Naive thymus-derived CD4-positive, alpha-beta T cell (primary cell): ENCODE measurements at regions not wholly inside any gene's neighbourhood (a gene's known extent, or its start where the extent isn't known, plus 50 kb on each side); places are given as distances from the start of the nearest gene placed in this dataset.

ENCODE experiments used
- ATAC-seq: fragments of 150-1000 bp; cut with Tn5 transposase; 2 replicates; pipeline ENCODE4 v1.10.0; 2021; ENCODE audit warnings: mild to moderate bottlenecking, moderate library complexity
- CTCF ChIA-PET: fragments of 350-600 bp; sonication (Branson Sonifier 250); formaldehyde crosslinking; loops from one replicate; lab custom pipeline; 2021; ENCODE audit warnings: antibody characterized with exemption; lab: Charles Lee
- POLR2A ChIA-PET: fragments of 350-600 bp; sonication (Branson Sonifier 250); formaldehyde crosslinking; loops from one replicate; lab custom pipeline; 2021; ENCODE audit warnings: antibody characterized with exemption, inconsistent platforms; lab: Charles Lee
- DNase-seq, 9 donors: peaks; one replicate each; pipeline versions ENCODE4 v3.0.0 to v3.0.0-alpha.2; 2020 to 2022; ENCODE audit warnings: mixed read lengths in 1 of 9
- H3K27ac ChIP-seq: one replicate; pipeline ENCODE4 v1.7.0; 2013; ENCODE audit warnings: mild to moderate bottlenecking, low read depth, low read length, moderate library complexity
- H3K27me3 ChIP-seq, 2 donors: one replicate each; pipeline ENCODE4 v1.7.0; 2013; ENCODE audit warnings: low read length in 2 of 2, mild to moderate bottlenecking in 2 of 2, moderate library complexity in 2 of 2; ENCODE audit not compliant: control insufficient read depth in 2 of 2, insufficient read depth in 2 of 2
- H3K36me3 ChIP-seq, 3 experiments: 1 replicate in 2 of 3; 2 replicates in 1 of 3; pipeline ENCODE4 v1.7.0; 2013; ENCODE audit warnings: low read length in 3 of 3, mild to moderate bottlenecking in 3 of 3, moderate library complexity in 1 of 3; ENCODE audit not compliant: insufficient read depth in 3 of 3, control insufficient read depth in 2 of 3
- H3K4me1 ChIP-seq, 2 donors: one replicate each; pipeline ENCODE4 v1.7.0; 2013; ENCODE audit warnings: low read length in 2 of 2, mild to moderate bottlenecking in 2 of 2, moderate library complexity in 1 of 2; ENCODE audit not compliant: control insufficient read depth in 2 of 2, insufficient read depth in 2 of 2
- H3K4me3 ChIP-seq: 2 replicates; pipeline ENCODE4 v1.7.0; 2013; ENCODE audit warnings: mild to moderate bottlenecking, low read length
- H3K9me3 ChIP-seq, 3 experiments: 1 replicate in 2 of 3; 2 replicates in 1 of 3; pipeline ENCODE4 v1.7.0; 2013; ENCODE audit warnings: low read length in 3 of 3; ENCODE audit not compliant: control insufficient read depth in 2 of 3
- H3K27ac Mint-ChIP-seq, 9 donors: one replicate each; pipeline ENCODE4 v1.8.0; 2020 to 2022; ENCODE audit warnings: mixed read lengths in 9 of 9, mild to moderate bottlenecking in 8 of 9, moderate library complexity in 5 of 9, inconsistent platforms in 2 of 9
- H3K27me3 Mint-ChIP-seq, 5 donors: one replicate each; pipeline ENCODE4 v1.8.0; 2021 to 2022; ENCODE audit warnings: mixed read lengths in 5 of 5, mild to moderate bottlenecking in 1 of 5
- H3K36me3 Mint-ChIP-seq, 5 donors: one replicate each; pipeline ENCODE4 v1.8.0; 2020 to 2022; ENCODE audit warnings: mixed read lengths in 5 of 5, mild to moderate bottlenecking in 3 of 5, inconsistent platforms in 1 of 5
- H3K4me1 Mint-ChIP-seq, 7 donors: one replicate each; pipeline ENCODE4 v1.8.0; 2020 to 2022; ENCODE audit warnings: mixed read lengths in 7 of 7, mild to moderate bottlenecking in 3 of 7, inconsistent platforms in 1 of 7
- H3K4me3 Mint-ChIP-seq, 10 donors: one replicate each; pipeline ENCODE4 v1.8.0; 2020 to 2022; ENCODE audit warnings: mild to moderate bottlenecking in 10 of 10, mixed read lengths in 10 of 10, moderate library complexity in 6 of 10, inconsistent platforms in 2 of 10
- H3K9me3 Mint-ChIP-seq, 11 donors: one replicate each; pipeline ENCODE4 v1.8.0; 2020 to 2022; ENCODE audit warnings: mixed read lengths in 11 of 11, mild to moderate bottlenecking in 4 of 11, inconsistent platforms in 1 of 11, moderate library complexity in 1 of 11
- intact Hi-C, 2 donors: fragments of 100-400 bp; cut with micrococcal nuclease; formaldehyde crosslinking; loops; one replicate each; pipeline ENCODE4 v1.15.1; 2023

GRCh38 chr14:65164825-65165135, 62.5 kb upstream of the MAX start:
- CTCF ChIA-PET = interaction anchor here (0.6 to 3.5 kb wide), 17 partner anchors 20 to 1239 kb away, joined by 3 to 24 read pairs (median 4); no protein-coding TSS in a partner anchor
- POLR2A ChIA-PET = interaction anchor here (1.5 kb wide), 1 partner anchor 248 kb away, joined by 12 read pairs; the partner anchor contains the start of gene FUT8
- no peak for ATAC-seq
- DNase-seq = no peak
- Mint-ChIP-seq H3K4me1 (peaks cover 0 to 44% (median 0%) of the 10 kb centered on the region in 7 donors), H3K27ac (no peak overlapping the region), H3K36me3 (peaks cover 0 to 2% (median 0%) of the 10 kb centered on the region in 5 donors), H3K27me3 (peaks cover 0 to 3% (median 0%) of the 10 kb centered on the region in 5 donors), H3K9me3 (no peaks in the 10 kb centered on the region), H3K4me3 (no peak overlapping the region)
- Histone ChIP-seq H3K36me3 (no peaks in the 10 kb centered on the region), H3K9me3 (no peaks in the 10 kb centered on the region), H3K27ac (no peak overlapping the region), H3K4me3 (no peak overlapping the region), H3K4me1 (no peaks in the 10 kb centered on the region), H3K27me3 (no peaks in the 10 kb centered on the region)
- intact Hi-C loops = loop anchor here (1.0 to 10.0 kb wide), 14 partner anchors 58 to 1953 kb away; partner anchors contain the start of genes FNTB (in 2 of the 2) and FUT8 (in 2 of the 2)

GRCh38 chr14:65167072-65167645, 64.8 kb upstream of the MAX start:
- ATAC-seq (peak; percentile 45), DNase-seq (peak in 2 of 9 donors; percentile 3 to 7)
- Histone ChIP-seq H3K27me3 (peaks cover 0 to 5% of the 10 kb centered on the region in 2 donors), H3K36me3 (no peaks in the 10 kb centered on the region), H3K9me3 (no peaks in the 10 kb centered on the region), H3K4me3 (no peak overlapping the region), H3K4me1 (peaks cover 0 to 4% of the 10 kb centered on the region in 2 donors), H3K27ac (no peak overlapping the region)
- POLR2A ChIA-PET = interaction anchor here (1.5 kb wide), 1 partner anchor 245 kb away, joined by 5 read pairs; the partner anchor contains the start of gene FUT8
- Mint-ChIP-seq H3K4me1 (peaks cover 4 to 57% (median 10%) of the 10 kb centered on the region in 7 donors), H3K36me3 (peaks cover 0 to 4% (median 0%) of the 10 kb centered on the region in 5 donors), H3K9me3 (no peaks in the 10 kb centered on the region), H3K27ac (no peak overlapping the region), H3K4me3 (no peak overlapping the region), H3K27me3 (peaks cover under 1 to 18% (median 12%) of the 10 kb centered on the region in 5 donors)
- CTCF ChIA-PET = interaction anchor here (1.1 kb wide), 1 partner anchor 903 kb away, joined by 3 read pairs; no protein-coding TSS in a partner anchor
- intact Hi-C loops = loop anchor here in 1 of 2 donors (10.0 kb wide), 2 partner anchors 118 to 438 kb away; no protein-coding TSS in a partner anchor

GRCh38 chr14:65168840-65169239, 66.5 kb upstream of the MAX start:
- H3K4me1 ChIP-seq = peaks cover 0 to 4% of the 10 kb centered on the region in 2 donors
- H3K36me3 ChIP-seq = no peaks in the 10 kb centered on the region
- no peaks in the 10 kb centered on the region for H3K9me3 Mint-ChIP-seq
- CTCF ChIA-PET = interaction anchor here (0.9 to 1.2 kb wide), 2 partner anchors 246 to 901 kb away, joined by 4 to 5 read pairs; no protein-coding TSS in a partner anchor
- H3K4me3 ChIP-seq = no peak overlapping the region
- no peaks in the 10 kb centered on the region for H3K9me3 ChIP-seq
- H3K4me1 Mint-ChIP-seq = peaks cover 4 to 57% (median 10%) of the 10 kb centered on the region in 7 donors
- H3K4me3 Mint-ChIP-seq = no peak overlapping the region
- peaks cover 3 to 18% (median 12%) of the 10 kb centered on the region in 5 donors for H3K27me3 Mint-ChIP-seq
- peak overlapping the region in 1 of 9 donors; percentile 13 for H3K27ac Mint-ChIP-seq
- no peak overlapping the region for H3K27ac ChIP-seq
- no peak for ATAC-seq
- peaks cover 0 to 4% (median 0%) of the 10 kb centered on the region in 5 donors for H3K36me3 Mint-ChIP-seq
- H3K27me3 ChIP-seq = peaks cover 0 to 5% of the 10 kb centered on the region in 2 donors
- DNase-seq = no peak
- POLR2A ChIA-PET = interaction anchor here (0.6 to 1.5 kb wide), 2 partner anchors 243 to 246 kb away, joined by 3 to 5 read pairs; partner anchors contain the start of gene FUT8
- intact Hi-C loops = loop anchor here in 1 of 2 donors (10.0 kb wide), 2 partner anchors 116 to 436 kb away; no protein-coding TSS in a partner anchor

GRCh38 chr14:65169351-65169750, 67.0 kb upstream of the MAX start:
- Mint-ChIP-seq H3K9me3 (no peaks in the 10 kb centered on the region), H3K27me3 (peaks cover 3 to 18% (median 12%) of the 10 kb centered on the region in 5 donors), H3K36me3 (peaks cover 0 to 4% (median 0%) of the 10 kb centered on the region in 5 donors), H3K4me1 (peaks cover 4 to 52% (median 10%) of the 10 kb centered on the region in 7 donors), H3K27ac (peak overlapping the region in 1 of 9 donors; percentile 25), H3K4me3 (no peak overlapping the region)
- ATAC-seq (no peak), DNase-seq (no peak)
- H3K4me3 ChIP-seq = no peak overlapping the region
- H3K4me1 ChIP-seq = peaks cover 0 to 4% of the 10 kb centered on the region in 2 donors
- no peak overlapping the region for H3K27ac ChIP-seq
- no peaks in the 10 kb centered on the region for H3K9me3 ChIP-seq
- H3K27me3 ChIP-seq = peaks cover 0 to 5% of the 10 kb centered on the region in 2 donors
- no peaks in the 10 kb centered on the region for H3K36me3 ChIP-seq
- intact Hi-C loops = loop anchor here in 1 of 2 donors (10.0 kb wide), 2 partner anchors 115 to 435 kb away; no protein-coding TSS in a partner anchor
- CTCF ChIA-PET = interaction anchor here (0.9 to 1.2 kb wide), 2 partner anchors 246 to 901 kb away, joined by 4 to 5 read pairs; no protein-coding TSS in a partner anchor
- POLR2A ChIA-PET = interaction anchor here (0.6 kb wide), 3 partner anchors 11 to 246 kb away, joined by 3 read pairs; no protein-coding TSS in a partner anchor

- Mint-ChIP-seq H3K36me3 (peaks cover 0 to 4% (median 0%) of the 10 kb centered on the region in 5 donors), H3K27me3 (peaks cover 3 to 18% (median 12%) of the 10 kb centered on the region in 5 donors), H3K4me1 (peaks cover 4 to 45% (median 10%) of the 10 kb centered on the region in 7 donors), H3K27ac (peak overlapping the region in 2 of 9 donors; percentile 48 to 85), H3K9me3 (no peaks in the 10 kb centered on the region), H3K4me3 (peak overlapping the region; percentile 57 to 82 (median 79))
- Histone ChIP-seq H3K27me3 (peaks cover 0 to 5% of the 10 kb centered on the region in 2 donors), H3K27ac (no peak overlapping the region), H3K4me1 (peaks cover 0 to 4% of the 10 kb centered on the region in 2 donors), H3K9me3 (no peaks in the 10 kb centered on the region), H3K36me3 (no peaks in the 10 kb centered on the region), H3K4me3 (peak overlapping the region; percentile 47)
- POLR2A ChIA-PET = interaction anchor here (0.5 to 1.9 kb wide), 2 partner anchors 9 to 242 kb away, joined by 3 to 4 read pairs; partner anchors contain the start of gene FUT8
- intact Hi-C loops = loop anchor here in 1 of 2 donors (2.0 kb wide), 2 partner anchors 40 to 116 kb away; no protein-coding TSS in a partner anchor
- CTCF ChIA-PET = interaction anchor here (0.6 kb wide), 1 partner anchor 219 kb away, joined by 3 read pairs; no protein-coding TSS in a partner anchor
- ATAC-seq (no peak), DNase-seq (no peak)
Measured at GRCh38 chr14:65170318-65170717, 68.0 kb upstream of the MAX start.
